GM23248 (cell line): ENCODE measurements at regions not wholly inside any gene's neighbourhood (a gene's known extent, or its start where the extent isn't known, plus 50 kb on each side); places are given as distances from the start of the nearest gene placed in this dataset.

Source experiments
- EZH2 ChIP-seq: fragments of 200-600 bp; sonication (generic); IDR thresholded peaks from 2 replicates; pipeline ENCODE4 v1.6.1; 2018; ENCODE audit warnings: antibody characterized with exemption, mild to moderate bottlenecking; ENCODE audit not compliant: insufficient read depth, poor library complexity, severe bottlenecking
- EZH2phosphoT487 ChIP-seq: fragments of 200-600 bp; sonication (generic); IDR thresholded peaks from 2 replicates; pipeline ENCODE4 v1.6.1; 2018; ENCODE audit warnings: antibody characterized with exemption, moderate library complexity, mild to moderate bottlenecking, low read depth; ENCODE audit not compliant: insufficient read depth

GRCh38 chr12:34264110-34264509 lies 241.8 kb downstream of the ALG10 start:
- TF ChIP-seq EZH2 (no peak), EZH2phosphoT487 (no peak)
